ENCODE measurements at regions not wholly inside any gene's neighbourhood (a gene's known extent, or its start where the extent isn't known, plus 50 kb on each side); places are given as distances from the start of the nearest gene placed in this dataset.

- no peaks in the 10 kb centered on the region for H3K79me2 ChIP-seq (ENCODE audit: insufficient read depth)
- H3K9ac ChIP-seq, result 0 out of 2 replicates have a peak overlapping the region, but pooled peaks have one; percentile 20
- no peak overlapping the region for H3K4me2 ChIP-seq
- H3F3A ChIP-seq (replicated peaks; ENCODE audit: insufficient read depth), result no peaks in the 10 kb centered on the region
- peak overlapping the region; percentile 65; the same call in 1 of the 2 replicates for H2AFZ ChIP-seq (ENCODE audit: low read depth)
- peaks cover 11 to 15% of the 10 kb centered on the region in 2 experiments; a peak in 2 of 4 replicates for H3K4me1 ChIP-seq (ENCODE audit: control insufficient read depth in 1 of 2, insufficient read depth in 2 of 2, low read depth in 1 of 2, low read length in 1 of 2)
- H3K9me3 ChIP-seq, result no peaks in the 10 kb centered on the region
- no peak overlapping the region; a peak in 1 of 4 replicates for H3K4me3 ChIP-seq (ENCODE audit: low read depth in 2 of 2, low read length in 1 of 2)
- H3K36me3 ChIP-seq (replicated peaks in 1 of 2; ENCODE audit: control insufficient read depth in 1 of 2, insufficient read depth in 2 of 2, low read length in 1 of 2), result no peaks in the 10 kb centered on the region
- no peaks in the 10 kb centered on the region for H4K20me1 ChIP-seq (ENCODE audit: insufficient read depth)
- H3K9me2 ChIP-seq, result no peaks in the 10 kb centered on the region
- ChIA-PET CTCF (interaction anchor here (0.6 to 19.0 kb wide), 33 partner anchors 9 to 393 kb away, joined by 3 to 1335 read pairs (median 5); partner anchors contain the start of genes ALAD, C9orf43, CDC26 and POLE3), POLR2A (interaction anchor here (1.1 to 2.4 kb wide), 4 partner anchors 64 to 69 kb away, joined by 4 to 13 read pairs (median 6); no protein-coding TSS in a partner anchor)
- TF ChIP-seq EP300 (IDR thresholded peaks at IDR 0.05; ENCODE audit: borderline replicate concordance in 1 of 2, low read depth in 1 of 2, low read length in 1 of 2) (no peak), RAD21 (IDR thresholded peaks at IDR 0.05; ENCODE audit: low read length) (peak; percentile 99), TCF12 (IDR thresholded peaks at IDR 0.05) (no peak), CTCF (IDR thresholded peaks at IDR 0.05) (peak; percentile 90), MXI1 (IDR thresholded peaks at IDR 0.05; ENCODE audit: low read depth, low read length) (peak; percentile 37; the same call in 1 of the 2 replicates), FOSL2 (IDR thresholded peaks at IDR 0.05; ENCODE audit: borderline replicate concordance, low read depth) (no peak), ELF1 (IDR thresholded peaks at IDR 0.05) (no peak), EZH2phosphoT487 (IDR thresholded peaks at IDR 0.05; ENCODE audit: borderline replicate concordance, low read depth) (no peak), SMC3 (IDR thresholded peaks at IDR 0.05; ENCODE audit: low read depth, low read length) (peak; percentile 96)
- peak; percentile 83 for DNase-seq
- no peak overlapping the region for H3K27ac ChIP-seq (ENCODE audit: low read depth in 2 of 2, low read length in 1 of 2)
- WGBS (ENCODE audit: low lambda C conversion rate), result 39% methylated on average over 13 of the region's 14 CpGs
- H3K27me3 ChIP-seq (ENCODE audit: insufficient read depth), result no peaks in the 10 kb centered on the region
These were observed 194.4 kb downstream of the RGS3 start for GRCh38 chr9:113657765-113658544.

GRCh38 chr9:113658545-113658895 lies 195.0 kb downstream of the RGS3 start:
- H2AFZ ChIP-seq (ENCODE audit: low read depth), result peak overlapping the region; percentile 65; the same call in 1 of the 2 replicates
- no peaks in the 10 kb centered on the region for H3K9me3 ChIP-seq
- TF ChIP-seq TAF1 (IDR thresholded peaks at IDR 0.05; ENCODE audit: borderline replicate concordance, low read depth, low read length) (no peak), GABPA (IDR thresholded peaks at IDR 0.05; ENCODE audit: low read depth) (no peak), RXRA (IDR thresholded peaks at IDR 0.05; ENCODE audit: borderline replicate concordance, low read depth) (no peak), CTCF (IDR thresholded peaks at IDR 0.05) (no peak), NRF1 (IDR thresholded peaks at IDR 0.05; ENCODE audit: low read depth, low read length) (no peak), EZH2phosphoT487 (IDR thresholded peaks at IDR 0.05; ENCODE audit: borderline replicate concordance, low read depth) (no peak), GATA2 (CRISPR knock-in tag; IDR thresholded peaks at IDR 0.05) (no peak), TCF12 (IDR thresholded peaks at IDR 0.05) (no peak), USF2 (IDR thresholded peaks at IDR 0.05; ENCODE audit: borderline replicate concordance, low read depth, low read length) (no peak), PBX3 (IDR thresholded peaks at IDR 0.05) (no peak), MXI1 (IDR thresholded peaks at IDR 0.05; ENCODE audit: low read depth, low read length) (no peak)
- H3K4me3 ChIP-seq (ENCODE audit: low read depth in 2 of 2, low read length in 1 of 2), result no peak overlapping the region
- H4K20me1 ChIP-seq (ENCODE audit: insufficient read depth), result no peaks in the 10 kb centered on the region
- no peaks in the 10 kb centered on the region for H3K79me2 ChIP-seq (ENCODE audit: insufficient read depth)
- POLR2A ChIA-PET, result interaction anchor here (1.1 to 2.4 kb wide), 3 partner anchors 64 to 67 kb away, joined by 5 to 13 read pairs (median 7); no protein-coding TSS in a partner anchor
- no peaks in the 10 kb centered on the region for H3K36me3 ChIP-seq (replicated peaks in 1 of 2; ENCODE audit: control insufficient read depth in 1 of 2, insufficient read depth in 2 of 2, low read length in 1 of 2)
- DNase-seq, result no peak
- no peaks in the 10 kb centered on the region for H3F3A ChIP-seq (replicated peaks; ENCODE audit: insufficient read depth)
- H3K27ac ChIP-seq (ENCODE audit: low read depth in 2 of 2, low read length in 1 of 2), result no peak overlapping the region
- H3K4me1 ChIP-seq (ENCODE audit: control insufficient read depth in 1 of 2, insufficient read depth in 2 of 2, low read depth in 1 of 2, low read length in 1 of 2), result peaks cover 11 to 15% of the 10 kb centered on the region in 2 experiments; a peak in 2 of 4 replicates
- no peaks in the 10 kb centered on the region for H3K27me3 ChIP-seq (ENCODE audit: insufficient read depth)
- no peaks in the 10 kb centered on the region for H3K9me2 ChIP-seq
- WGBS (ENCODE audit: low lambda C conversion rate), result 68% methylated on average over 3 of the region's 3 CpGs
- 0 out of 2 replicates have a peak overlapping the region, but pooled peaks have one; percentile 20 for H3K9ac ChIP-seq
- CTCF ChIA-PET, result interaction anchor here (0.6 to 19.0 kb wide), 31 partner anchors 8 to 393 kb away, joined by 3 to 1335 read pairs (median 6); partner anchors contain the start of genes ALAD, C9orf43, CDC26 and POLE3
- H3K4me2 ChIP-seq, result no peak overlapping the region
